Aorta (tissue), 5 donors: ENCODE measurements at regions not wholly inside any gene's neighbourhood (a gene's known extent, or its start where the extent isn't known, plus 50 kb on each side); places are given as distances from the start of the nearest gene placed in this dataset.
A peak's percentile ranks its signal among the peaks of the same experiment; 100 is the strongest.

ENCODE experiments used
- ATAC-seq: fragments of 200-7000 bp; cut with Tn5 transposase; one replicate; pipeline ENCODE4 v1.9.1; 2022; ENCODE audit warnings: moderate library complexity; ENCODE audit not compliant: low FRiP score
- DNase-seq, 2 donors: peaks; one replicate each; pipeline ENCODE4 v3.0.0-alpha.2; 2020
- H3K27ac ChIP-seq, 2 donors: one replicate each; pipeline ENCODE4 v1.5.1; 2013; ENCODE audit warnings: low read length in 2 of 2, mild to moderate bottlenecking in 2 of 2, moderate library complexity in 2 of 2, control low read depth in 1 of 2, inconsistent platforms in 1 of 2, low read depth in 1 of 2
- H3K27me3 ChIP-seq, 2 donors: one replicate each; pipeline ENCODE4 v1.6.1; 2013; ENCODE audit warnings: control low read depth in 1 of 2, low read length in 1 of 2, mild to moderate bottlenecking in 1 of 2, moderate library complexity in 1 of 2; ENCODE audit not compliant: insufficient read depth in 2 of 2, control insufficient read depth in 1 of 2
- H3K36me3 ChIP-seq, 2 donors: one replicate each; pipeline ENCODE4 v1.6.1; 2013; ENCODE audit warnings: control low read depth in 1 of 2, low read length in 1 of 2, mild to moderate bottlenecking in 1 of 2; ENCODE audit not compliant: insufficient read depth in 2 of 2, control insufficient read depth in 1 of 2
- H3K4me1 ChIP-seq, 2 donors: one replicate each; pipeline ENCODE4 v1.6.1; 2013; ENCODE audit warnings: low read length in 2 of 2, control low read depth in 1 of 2, mild to moderate bottlenecking in 1 of 2, moderate library complexity in 1 of 2; ENCODE audit not compliant: insufficient read depth in 2 of 2, control insufficient read depth in 1 of 2
- H3K4me3 ChIP-seq, 2 donors: one replicate each; pipeline ENCODE4 v1.5.1; 2013; ENCODE audit warnings: low read length in 2 of 2, control low read depth in 1 of 2, mild to moderate bottlenecking in 1 of 2
- H3K9me3 ChIP-seq: one replicate; pipeline ENCODE4 v1.6.1; 2013; ENCODE audit warnings: mild to moderate bottlenecking, low read length; ENCODE audit not compliant: control insufficient read depth
- WGBS, 2 donors: extraction: QIAGEN DNeasy Blood & Tissue Kit; methylation state at CpG; one replicate each; pipeline ENCODE4 v1.1.7; 2013; 5-methylcytosine and 5-hydroxymethylcytosine counted together
- intact Hi-C, 2 donors: fragments of 100-400 bp; cut with DNase I; formaldehyde crosslinking; loops; one replicate each; pipeline versions ENCODE4 v1.14.2 to v1.15.0; 2022
- donor health status: healthy with polysubstance abuse.
- donor health status: Bipolar disorder and iron deficiency.
- donor health status: DM: no; HTN: no; CAD: no.
- donor health status: DM: no; HTN: no; CAD: no.
- donor health status: DM: yes; HTN: yes; CAD: no.

DNA sequence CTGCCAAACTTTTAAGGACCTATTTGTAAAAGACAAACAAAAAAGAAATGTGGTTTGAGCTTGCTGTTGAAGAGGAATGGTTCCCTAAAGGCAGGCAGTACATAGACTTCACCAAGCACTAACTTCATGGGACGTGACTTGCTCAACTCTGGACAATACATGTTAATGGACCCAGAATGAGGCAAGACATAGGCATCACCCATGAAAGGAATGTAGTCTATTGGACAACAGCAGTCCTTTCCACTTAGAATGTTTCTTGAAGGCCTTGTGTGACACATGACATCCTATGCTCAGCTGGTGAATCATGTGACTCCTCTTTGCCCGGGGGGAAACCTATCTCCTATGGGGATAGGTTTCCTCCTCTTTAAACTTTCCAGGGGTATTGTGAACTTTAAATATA, 246.4 kb upstream of the BLID start:
- peaks cover 3 to 12% of the 10 kb centered on the region in 2 donors for H3K4me1 ChIP-seq
- H3K9me3 ChIP-seq = no peaks in the 10 kb centered on the region
- no peaks in the 10 kb centered on the region for H3K36me3 ChIP-seq
- H3K4me3 ChIP-seq = no peak overlapping the region
- ATAC-seq = no peak
- no peak overlapping the region for H3K27ac ChIP-seq
- no peak for DNase-seq
- WGBS, 2 donors = 81 to 91% methylated on average over 2 of the region's 2 CpGs
- H3K27me3 ChIP-seq = no peaks in the 10 kb centered on the region
- intact Hi-C loops = no loop called here

DNA sequence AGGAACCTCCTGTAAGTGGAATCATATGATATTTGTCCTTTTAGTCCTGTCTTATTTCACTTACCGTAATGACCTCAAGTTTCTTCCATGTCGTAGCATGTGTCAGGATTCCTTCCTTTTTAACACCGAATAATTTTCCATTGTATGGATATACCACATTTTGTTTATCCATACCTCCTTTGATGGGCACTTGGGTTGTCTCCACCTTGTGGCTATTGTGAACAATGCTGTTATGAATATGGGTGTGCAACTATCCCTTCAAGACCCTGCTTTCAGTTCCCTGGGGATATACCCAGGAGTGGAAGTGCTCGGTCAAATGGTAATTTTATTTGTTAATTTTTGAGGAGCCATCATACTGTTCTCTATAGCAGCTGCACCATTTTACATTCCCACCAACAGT, 244.9 kb upstream of the BLID start:
- intact Hi-C loops = no loop called here

DNA sequence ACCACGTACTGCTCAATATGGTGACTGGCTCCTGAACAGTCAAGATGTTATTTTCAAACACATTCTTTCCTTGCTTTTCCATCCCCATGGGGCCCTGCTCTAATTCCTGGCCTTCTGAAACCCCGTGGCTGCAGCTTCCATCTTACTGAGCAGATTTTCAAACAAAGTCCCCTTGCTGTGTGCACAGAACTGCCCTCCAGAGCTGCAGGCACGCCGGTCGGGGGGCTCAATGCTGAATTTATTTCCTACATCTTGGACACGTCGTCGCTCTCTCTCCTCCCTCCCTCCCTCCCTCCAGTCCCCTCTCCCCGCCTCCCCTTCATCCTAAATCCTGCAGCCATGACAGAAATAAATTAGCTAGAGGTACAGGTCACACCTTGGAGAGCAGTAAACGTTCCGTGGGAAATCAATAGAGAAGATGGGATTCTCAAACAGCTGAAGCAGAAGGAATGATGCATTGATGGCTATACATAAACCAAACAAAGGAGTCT, 243.1 kb upstream of the BLID start:
- H3K27ac ChIP-seq = no peak overlapping the region
- H3K4me3 ChIP-seq = no peak overlapping the region
- H3K27me3 ChIP-seq = no peaks in the 10 kb centered on the region
- intact Hi-C loops = loop anchor here in 1 of 2 donors (10.0 kb wide), 1 partner anchor 254 kb away; no protein-coding TSS in a partner anchor
- H3K36me3 ChIP-seq = no peaks in the 10 kb centered on the region
- 43 to 49% methylated on average over 11 of the region's 11 CpGs for WGBS, 2 donors
- no peaks in the 10 kb centered on the region for H3K9me3 ChIP-seq
- DNase-seq = no peak
- ATAC-seq = no peak
- H3K4me1 ChIP-seq = peaks cover 0 to 6% of the 10 kb centered on the region in 2 donors

More for the DNA sequence above, 244.9 kb upstream of the BLID start:
- Histone ChIP-seq H3K4me1 (peaks cover 2 to 12% of the 10 kb centered on the region in 2 donors), H3K9me3 (no peaks in the 10 kb centered on the region), H3K36me3 (no peaks in the 10 kb centered on the region), H3K27me3 (no peaks in the 10 kb centered on the region), H3K27ac (no peak overlapping the region), H3K4me3 (no peak overlapping the region)
- no peak for ATAC-seq
- no peak for DNase-seq
- 96 to 97% methylated on average over 4 of the region's 4 CpGs for WGBS, 2 donors

DNA sequence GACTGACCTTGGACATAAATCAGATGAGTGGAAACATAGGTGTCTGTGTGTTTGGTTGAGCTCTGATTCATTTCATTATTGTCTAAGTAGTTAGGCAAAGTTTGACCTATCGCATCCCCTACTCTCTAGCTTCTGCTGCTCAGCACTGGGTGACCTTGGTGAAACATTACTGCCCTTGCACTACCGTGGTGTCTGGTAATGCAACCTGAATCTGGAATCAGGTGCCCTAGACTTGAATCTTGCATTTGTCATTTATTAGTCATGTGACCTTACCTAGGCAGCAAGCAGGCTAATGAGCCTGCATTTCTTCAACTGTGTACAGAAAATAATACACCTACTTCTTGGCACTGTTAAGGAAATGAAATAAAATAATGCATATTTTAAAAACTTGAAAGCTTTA, 242.3 kb upstream of the BLID start:
- H3K4me1 ChIP-seq = peaks cover 0 to 8% of the 10 kb centered on the region in 2 donors
- DNase-seq (no peak), ATAC-seq (no peak)
- H3K9me3 ChIP-seq = no peaks in the 10 kb centered on the region
- intact Hi-C loops = loop anchor here in 1 of 2 donors (10.0 kb wide), 1 partner anchor 253 kb away; no protein-coding TSS in a partner anchor
- H3K27ac ChIP-seq = no peak overlapping the region
- no peaks in the 10 kb centered on the region for H3K36me3 ChIP-seq
- no peaks in the 10 kb centered on the region for H3K27me3 ChIP-seq
- no peak overlapping the region for H3K4me3 ChIP-seq
- WGBS, 2 donors = 74 to 80% methylated on average over 2 of the region's 2 CpGs

DNA sequence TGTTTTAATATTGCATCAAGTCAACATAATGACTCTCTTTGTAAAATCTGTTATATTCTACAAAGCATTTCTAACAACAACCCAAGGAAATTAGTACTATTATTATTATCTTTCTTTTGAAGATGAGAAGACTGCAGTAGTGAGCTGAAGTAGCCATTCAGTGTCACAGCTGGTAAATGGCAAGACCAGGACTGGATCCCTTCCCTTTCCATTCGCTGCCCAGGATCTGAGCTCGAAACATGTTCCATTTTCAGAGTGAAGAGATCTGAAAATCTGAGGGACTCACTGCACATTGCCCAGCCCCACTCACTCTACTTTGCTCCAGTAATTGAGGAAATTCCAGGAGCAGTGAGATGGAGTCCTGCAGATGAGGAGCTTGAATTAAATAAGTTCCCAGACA, 240.0 kb upstream of the BLID start:
- DNase-seq (no peak), ATAC-seq (no peak)
- Histone ChIP-seq H3K27ac (no peak overlapping the region), H3K4me3 (no peak overlapping the region), H3K27me3 (no peaks in the 10 kb centered on the region), H3K4me1 (peaks cover 0 to 8% of the 10 kb centered on the region in 2 donors), H3K36me3 (no peaks in the 10 kb centered on the region), H3K9me3 (no peaks in the 10 kb centered on the region)
- WGBS, 2 donors = 93 to 94% methylated on average over 2 of the region's 2 CpGs
- intact Hi-C loops = loop anchor here in 1 of 2 donors (10.0 kb wide), 1 partner anchor 251 kb away; no protein-coding TSS in a partner anchor

DNA sequence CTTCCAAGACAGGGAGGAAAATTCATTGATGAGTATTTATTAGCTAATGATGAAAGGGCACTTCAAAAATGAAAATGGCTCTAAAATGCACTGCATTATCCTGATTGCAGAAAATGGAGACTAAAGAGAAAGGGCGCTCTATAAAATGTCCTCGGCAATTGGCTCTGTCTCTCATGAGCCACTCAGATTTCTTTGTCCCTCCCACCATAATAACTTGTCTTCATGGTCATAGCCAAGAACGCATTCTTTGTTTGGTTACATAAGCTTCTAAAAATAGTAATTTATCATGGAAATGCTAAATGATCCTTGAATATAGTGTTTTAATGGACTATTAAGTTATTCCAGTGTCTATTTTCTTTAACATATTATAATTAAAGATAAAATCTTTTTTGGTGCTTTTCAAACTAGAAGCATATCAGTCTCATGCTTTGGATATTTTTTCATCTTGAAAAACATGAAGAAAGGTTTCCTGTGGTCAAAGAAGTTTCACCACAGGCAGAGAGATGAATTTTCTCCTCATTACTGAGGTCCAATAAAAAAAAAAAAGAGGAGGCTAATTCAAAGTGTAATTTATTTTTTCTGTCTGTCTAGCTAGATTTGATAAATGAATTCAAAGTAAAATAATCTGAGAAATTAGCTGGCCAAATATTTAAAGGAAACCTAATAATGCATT, 238.1 kb upstream of the BLID start:
- H3K4me1 ChIP-seq = peaks cover 0 to 8% of the 10 kb centered on the region in 2 donors
- H3K9me3 ChIP-seq = no peaks in the 10 kb centered on the region
- intact Hi-C loops = loop anchor here in 1 of 2 donors (10.0 kb wide), 1 partner anchor 249 kb away; no protein-coding TSS in a partner anchor
- peak; percentile 88 for ATAC-seq
- H3K27ac ChIP-seq = peak overlapping the region in 1 of 2 donors; percentile 57
- WGBS, 2 donors = 4% methylated on average over 3 of the region's 3 CpGs
- H3K36me3 ChIP-seq = no peaks in the 10 kb centered on the region
- no peak for DNase-seq
- peak overlapping the region in 1 of 2 donors; percentile 58 for H3K4me3 ChIP-seq
- H3K27me3 ChIP-seq = no peaks in the 10 kb centered on the region

DNA sequence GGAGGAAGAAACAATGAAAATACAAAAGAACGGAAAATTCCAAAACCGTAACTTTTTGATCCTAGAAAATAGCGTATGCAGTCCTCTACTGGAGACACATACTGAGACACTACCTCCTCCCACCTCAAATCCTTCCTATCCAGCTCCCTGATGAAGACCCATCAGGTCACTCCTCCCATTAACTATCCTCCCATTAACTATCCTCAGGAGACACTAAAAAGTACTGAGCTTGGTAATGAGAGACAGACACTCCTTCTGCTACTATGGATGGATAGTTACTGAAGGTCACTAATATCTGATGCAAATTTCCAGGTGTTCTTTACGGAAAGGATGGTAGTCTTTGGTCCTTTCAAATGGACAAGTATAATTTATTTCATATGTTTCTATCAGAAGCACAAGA, 237.5 kb upstream of the BLID start:
- 92 to 93% methylated on average over 4 of the region's 4 CpGs for WGBS, 2 donors
- Histone ChIP-seq H3K27ac (peak overlapping the region in 1 of 2 donors; percentile 57), H3K27me3 (no peaks in the 10 kb centered on the region), H3K4me3 (peak overlapping the region in 1 of 2 donors; percentile 58), H3K4me1 (peaks cover 0 to 8% of the 10 kb centered on the region in 2 donors), H3K36me3 (no peaks in the 10 kb centered on the region), H3K9me3 (no peaks in the 10 kb centered on the region)
- ATAC-seq (peak; percentile 32), DNase-seq (no peak)
- intact Hi-C loops = loop anchor here in 1 of 2 donors (10.0 kb wide), 1 partner anchor 249 kb away; no protein-coding TSS in a partner anchor

DNA sequence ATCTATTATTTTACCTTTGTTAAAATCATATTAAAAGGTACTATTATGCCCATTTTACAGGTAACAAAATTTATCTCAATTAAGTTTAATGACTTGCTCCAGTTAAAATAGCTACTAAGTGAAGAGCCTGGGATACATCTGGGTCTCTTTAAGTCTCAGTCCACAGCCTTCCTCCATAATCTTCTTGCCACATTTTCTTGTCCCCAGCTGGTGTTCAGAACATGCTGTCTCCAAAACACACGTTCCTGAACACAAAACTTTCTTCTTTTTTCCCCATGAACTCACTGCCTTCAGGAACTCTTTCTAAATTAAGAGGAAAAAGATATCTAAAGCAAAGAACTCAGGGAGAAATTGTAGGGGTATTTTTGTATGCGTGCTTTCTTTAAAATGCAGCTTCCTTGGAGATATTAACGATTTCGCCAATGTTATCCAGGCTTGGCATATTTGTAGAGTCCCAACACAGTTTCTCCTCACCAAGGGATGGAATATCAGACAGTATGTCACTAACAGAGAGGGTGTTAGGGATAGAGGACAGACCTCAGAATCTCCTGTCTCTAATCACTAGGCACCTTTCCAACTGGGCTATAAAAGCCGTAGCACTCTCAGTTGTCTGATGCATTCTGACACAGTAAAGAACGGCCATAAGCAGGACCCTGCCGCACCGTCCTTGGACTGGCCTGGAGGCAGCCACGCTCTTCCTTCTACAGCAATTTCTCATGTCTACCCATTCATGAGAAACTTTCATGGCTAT, 232.8 kb upstream of the BLID start:
- peak overlapping the region in 1 of 2 donors; percentile 83 for H3K27ac ChIP-seq
- H3K27me3 ChIP-seq = no peaks in the 10 kb centered on the region
- peaks cover 0 to 6% of the 10 kb centered on the region in 2 donors for H3K4me1 ChIP-seq
- H3K36me3 ChIP-seq = no peaks in the 10 kb centered on the region
- 49 to 54% methylated on average over 9 of the region's 9 CpGs for WGBS, 2 donors
- intact Hi-C loops = no loop called here
- ATAC-seq (peak; percentile 33), DNase-seq (no peak)
- H3K9me3 ChIP-seq = no peaks in the 10 kb centered on the region
- no peak overlapping the region for H3K4me3 ChIP-seq
